HEK293T (cell line): ENCODE measurements at regions not wholly inside any gene's neighbourhood (a gene's known extent, or its start where the extent isn't known, plus 50 kb on each side); places are given as distances from the start of the nearest gene placed in this dataset.

Experiments used
- CTCF ChIA-PET: fragments of 350-600 bp; formaldehyde crosslinking; extraction: SDS; loops from one replicate; lab custom pipeline; 2021; ENCODE audit warnings: antibody characterized with exemption, inconsistent platforms; lab: Yijun Ruan, JAX
- POLR2A ChIA-PET: fragments of 350-600 bp; formaldehyde crosslinking; extraction: SDS; loops from one replicate; lab custom pipeline; 2020; ENCODE audit warnings: antibody characterized with exemption, inconsistent platforms; lab: Yijun Ruan, JAX
- DNase-seq: peaks from one replicate; pipeline ENCODE4 v3.0.0; 2012; ENCODE audit warnings: mixed read lengths; ENCODE audit errors: extremely low spot score
- ARNT ChIP-seq: fragments of 450-650 bp; IDR thresholded peaks from 2 replicates; pipeline ENCODE4 v1.6.1; 2017; ENCODE audit warnings: mild to moderate bottlenecking
- BHLHE40 ChIP-seq: fragments of 450-650 bp; IDR thresholded peaks from 2 replicates; pipeline ENCODE4 v1.6.1; 2016; ENCODE audit warnings: mild to moderate bottlenecking, moderate library complexity, borderline replicate concordance
- CTBP1 ChIP-seq: fragments of 450-650 bp; IDR thresholded peaks from 2 replicates; pipeline ENCODE4 v1.6.1; 2016; ENCODE audit warnings: borderline replicate concordance
- ELF4 ChIP-seq: fragments of 450-650 bp; IDR thresholded peaks from 2 replicates; pipeline ENCODE4 v1.6.1; 2017; ENCODE audit warnings: antibody characterized with exemption
- FOXA1 ChIP-seq: fragments of 450-650 bp; IDR thresholded peaks from 2 replicates; pipeline ENCODE4 v1.6.1; 2016; ENCODE audit warnings: mild to moderate bottlenecking
- FOXK2 ChIP-seq: fragments of 450-650 bp; IDR thresholded peaks from 2 replicates; pipeline ENCODE4 v1.6.1; 2016; ENCODE audit warnings: mild to moderate bottlenecking
- FOXM1 ChIP-seq: fragments of 450-650 bp; IDR thresholded peaks from 2 replicates; pipeline ENCODE4 v1.6.1; 2017; ENCODE audit warnings: mild to moderate bottlenecking, borderline replicate concordance
- HDGF ChIP-seq: fragments of 450-650 bp; IDR thresholded peaks from 2 replicates; pipeline ENCODE4 v1.6.1; 2017; ENCODE audit warnings: antibody characterized with exemption, borderline replicate concordance
- L3MBTL2 ChIP-seq: fragments of 450-650 bp; conservative IDR thresholded peaks from 2 replicates; pipeline ENCODE4 v1.6.1; 2016; ENCODE audit warnings: mild to moderate bottlenecking
- LEF1 ChIP-seq: fragments of 450-650 bp; IDR thresholded peaks from 2 replicates; pipeline ENCODE4 v1.6.1; 2017; ENCODE audit warnings: mild to moderate bottlenecking, borderline replicate concordance
- NFRKB ChIP-seq: fragments of 450-650 bp; IDR thresholded peaks from 2 replicates; pipeline ENCODE4 v1.6.1; 2016; ENCODE audit warnings: mild to moderate bottlenecking, moderate library complexity
- PKNOX1 ChIP-seq: fragments of 450-650 bp; IDR thresholded peaks from 2 replicates; pipeline ENCODE4 v1.6.1; 2016
- SP1 ChIP-seq: fragments of 450-650 bp; IDR thresholded peaks from 2 replicates; pipeline ENCODE4 v1.6.1; 2017
- SUZ12 ChIP-seq: fragments of 450-650 bp; IDR thresholded peaks from 2 replicates; pipeline ENCODE4 v1.6.1; 2016; ENCODE audit warnings: mild to moderate bottlenecking
- TARDBP ChIP-seq: fragments of 450-650 bp; IDR thresholded peaks from 2 replicates; pipeline ENCODE4 v1.6.1; 2016
- ZNF384 ChIP-seq: fragments of 450-650 bp; IDR thresholded peaks from 2 replicates; pipeline ENCODE4 v1.6.1; 2016

- CTCF ChIA-PET: no interaction called here
These were observed 210.5 kb downstream of the LMO4 start for GRCh38 chr1:87539147-87539546.

GRCh38 chr1:87542697-87543096 lies 214.0 kb downstream of the LMO4 start:
- CTCF ChIA-PET: no interaction called here
- POLR2A ChIA-PET: no interaction called here
- no peak for DNase-seq
- TF ChIP-seq ELF4 (no peak), FOXA1 (no peak), CTBP1 (no peak), BHLHE40 (no peak), TARDBP (no peak), FOXK2 (no peak), HDGF (no peak), ZNF384 (no peak), PKNOX1 (no peak), NFRKB (no peak), SP1 (no peak), ARNT (no peak), SUZ12 (no peak), L3MBTL2 (no peak), LEF1 (no peak), FOXM1 (no peak)

More at GRCh38 chr1:87539147-87539546, 210.5 kb downstream of the LMO4 start:
- no peak for DNase-seq
- TF ChIP-seq SUZ12 (no peak), LEF1 (no peak), CTBP1 (no peak), FOXA1 (no peak), TARDBP (no peak), HDGF (no peak), PKNOX1 (no peak)
- POLR2A ChIA-PET: no interaction called here

GRCh38 chr1:87549738-87550137 lies 221.1 kb downstream of the LMO4 start:
- ChIA-PET CTCF (no interaction called here), POLR2A (no interaction called here)
- TF ChIP-seq HDGF (no peak), SUZ12 (no peak), SP1 (no peak), LEF1 (no peak), FOXA1 (no peak)
- no peak for DNase-seq

- ChIA-PET POLR2A (no interaction called here), CTCF (no interaction called here)
- no peak for DNase-seq
- TF ChIP-seq ZNF384 (no peak), HDGF (no peak), FOXM1 (no peak), ARNT (no peak), LEF1 (no peak), L3MBTL2 (no peak), TARDBP (no peak), NFRKB (no peak), BHLHE40 (no peak), CTBP1 (no peak), SP1 (no peak), ELF4 (no peak), FOXK2 (no peak), FOXA1 (no peak)
These were observed 224.8 kb downstream of the LMO4 start for GRCh38 chr1:87553511-87553910.

GRCh38 chr1:87555366-87555765 lies 226.7 kb downstream of the LMO4 start:
- POLR2A ChIA-PET: no interaction called here
- TF ChIP-seq ZNF384: no peak
- TF ChIP-seq FOXA1: no peak
- no peak for TF ChIP-seq FOXK2
- TF ChIP-seq PKNOX1: no peak
- no peak for TF ChIP-seq L3MBTL2
- TF ChIP-seq BHLHE40: no peak
- TF ChIP-seq CTBP1: no peak
- no peak for TF ChIP-seq ARNT
- TF ChIP-seq TARDBP: no peak
- no peak for TF ChIP-seq FOXM1
- no peak for TF ChIP-seq SP1
- TF ChIP-seq NFRKB: no peak
- no peak for TF ChIP-seq ELF4
- no peak for TF ChIP-seq LEF1
- TF ChIP-seq HDGF: no peak
- no peak for TF ChIP-seq SUZ12
- no peak for DNase-seq
- CTCF ChIA-PET: no interaction called here

- POLR2A ChIA-PET: no interaction called here
- no peak for TF ChIP-seq L3MBTL2
- TF ChIP-seq FOXA1: no peak
- no peak for TF ChIP-seq ELF4
- no peak for TF ChIP-seq FOXM1
- TF ChIP-seq HDGF: no peak
- no peak for TF ChIP-seq ZNF384
- TF ChIP-seq CTBP1: no peak
- no peak for TF ChIP-seq BHLHE40
- no peak for TF ChIP-seq TARDBP
- no peak for TF ChIP-seq NFRKB
- no peak for TF ChIP-seq FOXK2
- TF ChIP-seq PKNOX1: no peak
- no peak for TF ChIP-seq LEF1
- no peak for TF ChIP-seq SP1
- no peak for TF ChIP-seq ARNT
- TF ChIP-seq SUZ12: no peak
- no peak for DNase-seq
- CTCF ChIA-PET: no interaction called here
These were observed 227.6 kb downstream of the LMO4 start for GRCh38 chr1:87556326-87556725.
